Loucy (cell line): ENCODE measurements at regions not wholly inside any gene's neighbourhood (a gene's known extent, or its start where the extent isn't known, plus 50 kb on each side); places are given as distances from the start of the nearest gene placed in this dataset.

Source experiments
- H2AFZ ChIP-seq: fragments of 200-600 bp; sonication (generic); 2 replicates; pipeline ENCODE4 v1.6.0; 2016; ENCODE audit warnings: antibody characterized with exemption, mild to moderate bottlenecking, low read length, moderate library complexity
- H3F3A ChIP-seq: fragments of 200-600 bp; 2 replicates; pipeline ENCODE4 v1.6.0; 2016; ENCODE audit warnings: antibody characterized with exemption, low read depth, mild to moderate bottlenecking
- H3K27me3 ChIP-seq: fragments of 200-600 bp; sonication (generic); 2 replicates; pipeline ENCODE4 v1.6.1; 2014; ENCODE audit warnings: low read length, mild to moderate bottlenecking; ENCODE audit not compliant: insufficient read depth, poor library complexity, severe bottlenecking
- H3K36me3 ChIP-seq: fragments of 200-600 bp; sonication (generic); 2 replicates; pipeline ENCODE4 v1.6.1; 2016; ENCODE audit warnings: low read length; ENCODE audit not compliant: insufficient read depth
- H3K4me1 ChIP-seq: fragments of 200-600 bp; sonication (generic); 2 replicates; pipeline ENCODE4 v1.5.1; 2014; ENCODE audit warnings: low read length, mild to moderate bottlenecking; ENCODE audit not compliant: insufficient read depth, poor library complexity, severe bottlenecking
- H3K4me2 ChIP-seq: fragments of 200-600 bp; sonication (generic); 2 replicates; pipeline ENCODE4 v1.6.0; 2014; ENCODE audit warnings: antibody characterized with exemption, low read length, low read depth, mild to moderate bottlenecking; ENCODE audit not compliant: poor library complexity, severe bottlenecking
- H3K4me3 ChIP-seq: fragments of 200-600 bp; sonication (generic); 2 replicates; pipeline ENCODE4 v1.5.1; 2014; ENCODE audit warnings: low read length, mild to moderate bottlenecking, mixed read lengths; ENCODE audit not compliant: poor library complexity, severe bottlenecking
- H3K79me2 ChIP-seq: fragments of 200-600 bp; sonication (generic); 2 replicates; pipeline ENCODE4 v1.6.1; 2014; ENCODE audit warnings: low read length; ENCODE audit not compliant: insufficient read depth
- H3K9ac ChIP-seq: fragments of 200-600 bp; sonication (generic); 2 replicates; pipeline ENCODE4 v1.6.0; 2014; ENCODE audit warnings: mild to moderate bottlenecking, low read depth, low read length, moderate library complexity; ENCODE audit not compliant: poor library complexity, severe bottlenecking
- H3K9me2 ChIP-seq: fragments of 200-600 bp; sonication (generic); replicated peaks from 2 replicates; pipeline ENCODE4 v1.6.1; 2016; ENCODE audit warnings: low read depth, low read length, mixed read lengths
- H3K9me3 ChIP-seq: fragments of 200-600 bp; sonication (generic); 2 replicates; pipeline ENCODE4 v1.6.1; 2014; ENCODE audit warnings: mild to moderate bottlenecking, antibody characterized with exemption, low read length, low read depth; ENCODE audit not compliant: insufficient read depth
- H4K20me1 ChIP-seq: fragments of 200-600 bp; sonication (generic); 2 replicates; pipeline ENCODE4 v1.6.0; 2014; ENCODE audit warnings: antibody characterized with exemption, low read length, mild to moderate bottlenecking; ENCODE audit not compliant: insufficient read depth, poor library complexity, severe bottlenecking
- CTCF ChIP-seq: fragments of 200-600 bp; sonication (generic); conservative IDR thresholded peaks from 2 replicates; pipeline ENCODE4 v1.5.1; 2014; ENCODE audit warnings: mild to moderate bottlenecking, antibody characterized with exemption, low read length
- EZH2phosphoT487 ChIP-seq: fragments of 200-600 bp; IDR thresholded peaks from 2 replicates; pipeline ENCODE4 v1.6.1; 2018; ENCODE audit warnings: antibody characterized with exemption, mild to moderate bottlenecking, moderate library complexity, borderline replicate concordance

DNA sequence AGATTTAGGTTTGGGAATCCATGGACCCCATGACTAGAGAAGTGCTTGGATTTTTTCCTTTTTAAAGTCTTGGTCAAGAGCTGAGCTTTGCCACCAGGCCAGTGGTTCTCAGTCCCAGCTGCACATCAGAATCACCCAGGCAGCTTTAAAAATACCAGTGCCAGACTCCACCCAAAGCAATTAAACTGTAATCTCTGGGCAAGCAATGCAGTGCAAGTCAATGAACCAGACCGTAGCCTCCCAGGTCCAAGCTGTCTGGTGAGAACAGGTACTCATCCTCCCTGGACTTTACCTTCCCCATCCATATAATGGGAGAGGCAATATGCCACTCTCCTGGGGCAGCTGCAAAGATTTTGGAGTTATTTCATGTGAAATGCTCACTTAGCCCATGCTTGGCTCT is 223.1 kb upstream of the CDH5 start:
- no peak for TF ChIP-seq CTCF
- TF ChIP-seq EZH2phosphoT487, result no peak
- no peak overlapping the region for H3K4me3 ChIP-seq
- H4K20me1 ChIP-seq, result no peaks in the 10 kb centered on the region
- no peaks in the 10 kb centered on the region for H3F3A ChIP-seq
- no peaks in the 10 kb centered on the region for H3K36me3 ChIP-seq
- H3K79me2 ChIP-seq, result no peaks in the 10 kb centered on the region
- no peaks in the 10 kb centered on the region for H3K4me1 ChIP-seq
- no peaks in the 10 kb centered on the region for H3K9me3 ChIP-seq
- peaks cover 7% of the 10 kb centered on the region for H3K27me3 ChIP-seq
- H3K4me2 ChIP-seq, result no peak overlapping the region
- H2AFZ ChIP-seq, result no peak overlapping the region
- no peaks in the 10 kb centered on the region for H3K9me2 ChIP-seq
- no peak overlapping the region for H3K9ac ChIP-seq

DNA sequence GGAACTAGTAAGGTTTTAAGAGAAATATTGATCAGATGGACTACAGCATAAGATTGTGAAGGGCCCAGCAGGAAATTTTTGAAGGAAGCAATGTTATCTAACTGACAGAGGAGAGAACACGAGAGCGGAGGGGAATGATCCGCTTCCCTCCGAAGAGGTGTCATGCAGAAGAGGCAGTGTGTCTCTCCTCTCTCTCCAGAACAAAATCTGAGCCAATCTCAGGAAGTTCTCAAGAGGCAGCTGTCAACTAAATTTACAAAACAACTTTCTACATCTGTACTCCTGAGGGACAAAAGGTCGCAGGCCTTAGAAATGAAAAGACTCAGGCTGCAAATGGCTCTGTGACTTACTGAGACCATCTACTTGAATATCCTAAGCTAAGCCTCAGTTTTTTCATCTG is 224.6 kb upstream of the CDH5 start:
- Histone ChIP-seq H3K9me2 (no peaks in the 10 kb centered on the region), H4K20me1 (no peaks in the 10 kb centered on the region), H3K9me3 (no peaks in the 10 kb centered on the region), H3K4me1 (no peaks in the 10 kb centered on the region), H3K9ac (no peak overlapping the region), H2AFZ (no peak overlapping the region), H3K36me3 (no peaks in the 10 kb centered on the region), H3F3A (no peaks in the 10 kb centered on the region), H3K27me3 (peaks cover 7% of the 10 kb centered on the region), H3K79me2 (no peaks in the 10 kb centered on the region), H3K4me2 (no peak overlapping the region), H3K4me3 (no peak overlapping the region)
- TF ChIP-seq EZH2phosphoT487, result no peak
- TF ChIP-seq CTCF, result no peak

- Histone ChIP-seq H3K9ac (no peak overlapping the region), H3K79me2 (no peaks in the 10 kb centered on the region), H3K9me2 (no peaks in the 10 kb centered on the region), H3K9me3 (no peaks in the 10 kb centered on the region), H3K4me2 (no peak overlapping the region), H3K36me3 (no peaks in the 10 kb centered on the region), H2AFZ (no peak overlapping the region), H3K4me1 (no peaks in the 10 kb centered on the region), H3K4me3 (no peak overlapping the region), H3F3A (no peaks in the 10 kb centered on the region), H4K20me1 (no peaks in the 10 kb centered on the region), H3K27me3 (no peaks in the 10 kb centered on the region)
- TF ChIP-seq CTCF (no peak), EZH2phosphoT487 (no peak)
Measured at GRCh38 chr16:66137853-66138252, 228.6 kb upstream of the CDH5 start.
